ENCODE measurements at regions not wholly inside any gene's neighbourhood (a gene's known extent, or its start where the extent isn't known, plus 50 kb on each side); places are given as distances from the start of the nearest gene placed in this dataset.

- FAIRE-seq (no peak), DNase-seq (ENCODE audit: insufficient read length) (no peak)
- TF ChIP-seq POLR2A (IDR thresholded peaks at IDR 0.05; ENCODE audit: low read depth, low read length) (no peak), TAF1 (IDR thresholded peaks at IDR 0.05; ENCODE audit: borderline replicate concordance, low read depth, low read length) (no peak), POLR2AphosphoS5 (IDR thresholded peaks at IDR 0.05; ENCODE audit: low read depth, low read length) (no peak)
Measured at GRCh38 chr11:69984457-69985261, 93.5 kb upstream of the ANO1 start.

GRCh38 chr11:69985331-69985640, 92.8 kb upstream of the ANO1 start:
- DNase-seq (ENCODE audit: insufficient read length) (no peak), FAIRE-seq (no peak)
- TF ChIP-seq POLR2AphosphoS5 (IDR thresholded peaks at IDR 0.05; ENCODE audit: low read depth, low read length) (no peak), TAF1 (IDR thresholded peaks at IDR 0.05; ENCODE audit: borderline replicate concordance, low read depth, low read length) (no peak), POLR2A (IDR thresholded peaks at IDR 0.05; ENCODE audit: low read depth, low read length) (no peak)

GRCh38 chr11:69985641-69986439, 92.3 kb upstream of the ANO1 start:
- DNase-seq (ENCODE audit: insufficient read length) (no peak), FAIRE-seq (no peak)
- TF ChIP-seq TAF1 (IDR thresholded peaks at IDR 0.05; ENCODE audit: borderline replicate concordance, low read depth, low read length) (no peak), POLR2A (IDR thresholded peaks at IDR 0.05; ENCODE audit: low read depth, low read length) (no peak), POLR2AphosphoS5 (IDR thresholded peaks at IDR 0.05; ENCODE audit: low read depth, low read length) (no peak)

GRCh38 chr11:69986440-69986787, 91.7 kb upstream of the ANO1 start:
- no peak for TF ChIP-seq TAF1 (IDR thresholded peaks at IDR 0.05; ENCODE audit: borderline replicate concordance, low read depth, low read length)
- TF ChIP-seq POLR2AphosphoS5 (IDR thresholded peaks at IDR 0.05; ENCODE audit: low read depth, low read length): no peak
- TF ChIP-seq POLR2A (IDR thresholded peaks at IDR 0.05; ENCODE audit: low read depth, low read length): no peak
- DNase-seq (ENCODE audit: insufficient read length) (no peak), FAIRE-seq (no peak)

- DNase-seq (ENCODE audit: insufficient read length) (no peak), FAIRE-seq (no peak)
- no peak for TF ChIP-seq POLR2A (IDR thresholded peaks at IDR 0.05; ENCODE audit: low read depth, low read length)
- no peak for TF ChIP-seq POLR2AphosphoS5 (IDR thresholded peaks at IDR 0.05; ENCODE audit: low read depth, low read length)
- no peak for TF ChIP-seq TAF1 (IDR thresholded peaks at IDR 0.05; ENCODE audit: borderline replicate concordance, low read depth, low read length)
Measured at GRCh38 chr11:69986830-69987229, 91.3 kb upstream of the ANO1 start.

GRCh38 chr11:69992026-69992425, 86.1 kb upstream of the ANO1 start:
- FAIRE-seq (no peak), DNase-seq (ENCODE audit: insufficient read length) (no peak)
- TF ChIP-seq POLR2A (IDR thresholded peaks at IDR 0.05; ENCODE audit: low read depth, low read length) (no peak), POLR2AphosphoS5 (IDR thresholded peaks at IDR 0.05; ENCODE audit: low read depth, low read length) (no peak), TAF1 (IDR thresholded peaks at IDR 0.05; ENCODE audit: borderline replicate concordance, low read depth, low read length) (no peak)

GRCh38 chr11:69992943-69993694, 85.0 kb upstream of the ANO1 start:
- no peak for TF ChIP-seq POLR2AphosphoS5 (IDR thresholded peaks at IDR 0.05; ENCODE audit: low read depth, low read length)
- TF ChIP-seq POLR2A (IDR thresholded peaks at IDR 0.05; ENCODE audit: low read depth, low read length): no peak
- no peak for TF ChIP-seq TAF1 (IDR thresholded peaks at IDR 0.05; ENCODE audit: borderline replicate concordance, low read depth, low read length)
- no peak for DNase-seq (ENCODE audit: insufficient read length)
- no peak for FAIRE-seq

GRCh38 chr11:69994810-69995209, 83.3 kb upstream of the ANO1 start:
- FAIRE-seq (no peak), DNase-seq (ENCODE audit: insufficient read length) (no peak)
- TF ChIP-seq POLR2A (IDR thresholded peaks at IDR 0.05; ENCODE audit: low read depth, low read length): no peak
- no peak for TF ChIP-seq POLR2AphosphoS5 (IDR thresholded peaks at IDR 0.05; ENCODE audit: low read depth, low read length)
- TF ChIP-seq TAF1 (IDR thresholded peaks at IDR 0.05; ENCODE audit: borderline replicate concordance, low read depth, low read length): no peak

- DNase-seq (ENCODE audit: insufficient read length) (no peak), FAIRE-seq (no peak)
- TF ChIP-seq POLR2AphosphoS5 (IDR thresholded peaks at IDR 0.05; ENCODE audit: low read depth, low read length) (no peak), POLR2A (IDR thresholded peaks at IDR 0.05; ENCODE audit: low read depth, low read length) (no peak), TAF1 (IDR thresholded peaks at IDR 0.05; ENCODE audit: borderline replicate concordance, low read depth, low read length) (no peak)
Measured at GRCh38 chr11:69995697-69996096, 82.4 kb upstream of the ANO1 start.

- no peak for TF ChIP-seq TAF1 (IDR thresholded peaks at IDR 0.05; ENCODE audit: borderline replicate concordance, low read depth, low read length)
- no peak for TF ChIP-seq POLR2AphosphoS5 (IDR thresholded peaks at IDR 0.05; ENCODE audit: low read depth, low read length)
- TF ChIP-seq POLR2A (IDR thresholded peaks at IDR 0.05; ENCODE audit: low read depth, low read length): no peak
- FAIRE-seq (no peak), DNase-seq (ENCODE audit: insufficient read length) (no peak)
Measured at GRCh38 chr11:69996451-69996850, 81.7 kb upstream of the ANO1 start.

GRCh38 chr11:69997352-69997751, 80.8 kb upstream of the ANO1 start:
- no peak for FAIRE-seq
- TF ChIP-seq POLR2A (IDR thresholded peaks at IDR 0.05; ENCODE audit: low read depth, low read length) (no peak), POLR2AphosphoS5 (IDR thresholded peaks at IDR 0.05; ENCODE audit: low read depth, low read length) (no peak), TAF1 (IDR thresholded peaks at IDR 0.05; ENCODE audit: borderline replicate concordance, low read depth, low read length) (no peak)
- DNase-seq (ENCODE audit: insufficient read length): no peak
